Medulla oblongata (tissue), 1 donor: ENCODE measurements at regions not wholly inside any gene's neighbourhood (a gene's known extent, or its start where the extent isn't known, plus 50 kb on each side); places are given as distances from the start of the nearest gene placed in this dataset.
"Not testable (repeated sequence)": the region's sequence is repeated elsewhere in the genome, so short reads cannot be mapped to it uniquely, and the experiment has no call there.

ENCODE experiments used
- DNase-seq: peaks from one replicate; pipeline ENCODE4 v3.0.0-alpha.2; 2015; ENCODE audit errors: extremely low spot score

DNA sequence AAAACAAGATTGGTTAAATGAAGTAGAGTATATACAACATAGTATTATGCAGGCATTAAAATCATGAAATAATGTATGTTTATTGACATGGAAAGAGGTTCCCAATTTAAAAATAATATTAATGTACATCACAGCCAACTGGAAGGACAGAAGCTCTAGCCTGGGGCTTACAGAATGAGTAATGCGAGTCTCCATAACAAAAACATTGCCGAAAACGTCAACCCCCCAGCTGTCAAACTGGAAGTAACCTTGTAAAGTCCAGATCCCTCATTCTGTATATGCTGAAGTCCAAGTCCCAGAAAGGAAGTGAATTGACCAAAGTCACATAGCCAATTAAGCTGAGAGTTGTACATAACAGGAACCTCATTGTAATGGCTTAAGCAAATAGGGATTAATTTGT, 128.7 kb upstream of the ECI2 start:
- no peak for DNase-seq

DNA sequence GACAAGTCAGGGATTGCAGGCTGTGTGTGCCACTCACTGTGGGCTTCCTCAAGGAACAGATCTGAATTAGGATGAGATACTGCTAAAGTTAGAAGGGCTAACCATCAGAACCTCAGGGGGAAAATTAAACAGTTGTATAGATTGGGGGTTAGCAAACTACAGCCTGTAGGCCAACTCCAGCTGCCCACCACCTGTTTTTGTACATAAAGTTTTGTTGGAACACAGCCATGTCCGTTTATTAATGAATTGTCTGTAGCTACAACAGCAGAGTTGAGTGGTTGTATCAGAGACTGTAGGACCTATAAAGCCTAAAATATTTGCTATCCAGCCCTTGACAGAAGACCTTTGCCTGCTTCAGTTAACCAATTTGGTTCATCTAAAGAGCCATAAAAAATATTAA, 127.2 kb upstream of the ECI2 start:
- no peak for DNase-seq

DNA sequence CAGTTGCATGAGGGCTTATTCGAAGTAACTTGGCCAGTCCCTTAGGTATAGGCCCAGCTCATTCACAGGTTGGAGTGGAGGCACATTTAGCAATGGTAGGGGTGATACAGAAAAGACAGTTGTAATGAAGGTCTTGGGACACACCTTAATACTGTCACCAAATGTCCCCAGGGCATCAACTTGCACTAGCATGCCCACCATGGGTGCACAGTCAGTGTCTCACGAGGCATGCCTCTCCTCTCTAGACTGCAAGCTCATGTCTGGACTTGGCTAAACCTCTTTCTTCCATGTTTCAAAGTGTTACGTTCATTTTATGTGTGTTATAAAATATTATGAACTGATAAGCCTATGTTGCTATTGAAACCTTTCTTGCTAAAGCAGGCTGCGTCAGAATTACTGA, 124.0 kb upstream of the ECI2 start:
- no peak for DNase-seq

DNA sequence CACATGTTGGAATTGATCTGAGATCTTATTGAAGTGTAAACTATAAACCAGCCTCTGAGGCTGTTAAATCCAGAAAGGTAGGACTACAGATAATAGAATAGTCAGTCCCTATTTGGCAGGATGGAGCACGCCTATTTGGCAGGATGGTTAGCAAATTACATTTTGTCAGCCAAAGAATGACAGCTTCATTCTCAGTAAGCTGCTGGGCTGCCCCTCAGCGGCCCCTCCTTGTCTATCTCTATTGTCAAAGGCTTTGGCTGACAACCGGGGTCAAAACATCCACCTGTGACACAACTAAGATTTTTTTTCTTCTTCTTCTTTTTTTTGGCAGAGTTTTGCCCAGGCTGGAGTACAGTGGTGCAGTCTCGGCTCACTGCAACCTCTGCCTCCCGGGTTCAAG, 123.4 kb upstream of the ECI2 start:
- no peak for DNase-seq

DNA sequence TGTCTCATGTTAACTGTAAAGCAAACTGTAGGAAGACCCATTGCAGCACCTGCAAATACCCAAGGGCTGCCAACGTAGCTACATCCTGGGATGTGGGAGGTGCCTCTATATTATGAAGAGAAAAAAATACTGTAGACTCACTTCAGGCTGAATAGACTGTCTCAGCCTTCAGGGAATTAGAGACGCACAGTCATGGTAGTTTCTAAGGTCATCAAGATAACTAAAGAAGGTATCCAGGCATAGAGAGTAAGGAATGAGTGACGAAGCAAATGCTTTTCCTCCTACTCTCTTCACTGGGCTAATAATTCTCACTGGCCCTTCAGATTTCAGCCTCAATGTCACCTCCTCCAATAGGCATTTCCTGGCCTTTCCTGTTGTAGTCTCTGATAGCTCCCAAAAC, 121.6 kb upstream of the ECI2 start:
- DNase-seq = no peak

DNA sequence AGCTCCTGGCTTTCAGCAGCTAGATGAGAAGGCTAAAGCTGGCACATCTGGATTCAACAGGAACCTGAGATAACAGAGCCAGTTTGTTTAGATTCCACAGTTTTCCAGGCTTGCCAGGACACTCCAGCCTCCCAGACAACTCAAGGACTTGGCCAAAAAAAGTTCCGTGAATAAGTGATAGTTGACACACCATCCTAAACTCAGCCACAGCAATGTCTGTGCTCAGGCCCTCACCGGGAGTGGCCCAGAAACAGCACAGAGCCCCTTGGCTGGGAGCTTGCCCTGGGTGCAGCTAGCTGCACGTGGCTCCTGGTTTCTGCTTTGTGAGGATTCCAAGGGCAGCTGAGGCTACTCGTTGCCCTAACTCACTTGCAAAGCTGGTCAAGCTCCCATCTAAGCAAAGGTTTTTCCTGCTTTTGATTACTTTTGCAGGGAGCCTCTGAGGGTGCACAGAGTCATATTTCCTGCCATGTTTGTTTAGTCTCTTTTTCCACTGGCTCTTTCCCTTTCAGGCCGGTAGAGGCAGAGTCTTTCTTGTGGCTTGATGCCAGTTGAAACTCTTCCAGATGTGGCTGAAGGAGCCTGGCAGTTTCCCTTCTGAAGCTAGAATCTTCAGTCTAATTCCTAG, 118.3 kb upstream of the ECI2 start:
- peak; percentile 59 for DNase-seq

DNA sequence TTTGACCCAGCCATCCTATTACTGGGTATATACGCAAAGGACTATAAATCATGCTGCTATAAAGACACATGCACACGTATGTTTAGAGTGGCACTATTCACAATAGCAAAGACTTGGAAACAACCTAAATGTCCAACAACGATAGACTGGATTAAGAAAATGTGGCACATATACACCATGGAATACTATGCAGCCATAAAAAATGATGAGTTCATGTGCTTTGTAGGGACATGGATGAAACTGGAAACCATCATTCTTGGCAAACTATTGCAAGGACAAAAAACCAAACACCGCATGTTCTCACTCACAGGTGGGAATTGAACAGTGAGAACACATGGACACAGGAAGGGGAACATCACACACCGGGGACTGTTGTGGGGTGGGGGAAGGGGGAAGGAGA, 117.1 kb upstream of the ECI2 start:
- not testable (repeated sequence) for DNase-seq

DNA sequence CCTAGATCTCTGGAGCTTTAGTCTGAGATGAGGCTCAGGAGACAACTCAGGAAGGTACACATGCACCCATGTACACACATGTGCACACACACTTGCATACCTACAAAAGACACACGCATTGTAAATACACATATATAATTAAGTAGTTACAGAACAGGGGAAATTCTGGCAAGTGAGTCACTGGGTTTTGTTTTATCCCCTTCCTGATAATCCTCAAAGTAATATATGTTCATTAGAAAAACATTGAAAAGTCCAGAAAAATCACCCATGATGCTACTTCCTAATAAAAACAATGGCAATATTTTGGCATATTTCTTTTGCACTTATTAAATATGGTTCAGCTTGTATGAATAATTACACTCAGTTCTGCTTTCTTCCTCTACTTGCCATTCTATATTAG, 115.3 kb upstream of the ECI2 start:
- no peak for DNase-seq

DNA sequence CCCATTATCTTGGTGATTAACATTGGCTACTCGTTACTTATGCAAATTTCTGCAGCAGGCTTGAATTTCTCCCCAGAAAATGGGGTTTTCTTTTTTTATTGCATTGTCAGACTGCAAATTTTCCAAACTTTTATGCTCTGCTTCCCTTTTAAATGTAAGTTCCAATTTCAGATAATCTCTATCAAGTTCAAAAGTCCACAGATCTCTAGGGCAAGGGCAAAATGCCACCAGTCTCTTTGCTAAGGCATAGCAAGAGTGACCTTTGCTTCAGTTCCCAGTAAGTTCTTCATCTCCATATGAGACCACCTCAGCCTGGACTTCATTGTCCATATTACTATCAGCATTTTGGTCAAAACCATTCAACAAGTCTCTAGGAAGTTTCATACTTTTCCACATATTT, 108.5 kb upstream of the ECI2 start:
- not testable (repeated sequence) for DNase-seq

DNA sequence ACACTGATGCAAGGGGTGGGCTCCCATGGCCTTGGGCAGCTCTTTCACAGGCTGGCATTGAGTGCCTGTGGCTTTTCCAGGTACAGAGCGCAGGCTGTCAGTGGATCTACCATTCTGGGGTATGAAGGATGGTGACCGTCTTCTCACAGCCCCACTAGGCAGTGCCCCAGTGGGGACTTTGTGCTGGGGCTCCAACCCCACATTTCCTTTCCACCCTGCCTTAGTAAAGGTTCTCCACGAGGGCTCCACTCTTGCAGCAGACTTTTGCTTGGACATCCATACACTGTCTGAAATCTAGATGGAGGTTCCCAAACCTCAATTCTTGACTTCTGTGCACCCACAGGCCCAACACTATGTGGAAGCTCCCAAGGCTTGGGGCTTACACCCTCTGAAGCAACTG, 107.9 kb upstream of the ECI2 start:
- no peak for DNase-seq

DNA sequence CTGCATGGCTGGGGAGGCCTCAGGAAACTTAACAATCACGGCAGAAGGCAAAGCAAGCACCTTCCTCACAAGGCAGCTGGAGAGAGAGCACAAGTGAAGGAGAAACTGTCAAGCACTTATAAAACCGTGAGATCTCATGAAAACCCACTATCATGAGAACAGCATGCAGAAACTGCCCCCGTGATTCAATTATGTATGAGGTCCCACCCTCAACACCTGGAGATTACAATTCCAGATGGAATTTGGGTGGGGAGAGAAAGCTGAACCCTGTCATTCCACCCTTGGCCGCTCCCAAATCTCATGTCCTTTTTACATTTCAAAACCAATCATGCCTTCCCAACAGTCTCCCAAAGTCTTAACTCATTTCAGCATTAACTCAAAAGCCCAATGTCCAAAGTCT, 107.2 kb upstream of the ECI2 start:
- no peak for DNase-seq

DNA sequence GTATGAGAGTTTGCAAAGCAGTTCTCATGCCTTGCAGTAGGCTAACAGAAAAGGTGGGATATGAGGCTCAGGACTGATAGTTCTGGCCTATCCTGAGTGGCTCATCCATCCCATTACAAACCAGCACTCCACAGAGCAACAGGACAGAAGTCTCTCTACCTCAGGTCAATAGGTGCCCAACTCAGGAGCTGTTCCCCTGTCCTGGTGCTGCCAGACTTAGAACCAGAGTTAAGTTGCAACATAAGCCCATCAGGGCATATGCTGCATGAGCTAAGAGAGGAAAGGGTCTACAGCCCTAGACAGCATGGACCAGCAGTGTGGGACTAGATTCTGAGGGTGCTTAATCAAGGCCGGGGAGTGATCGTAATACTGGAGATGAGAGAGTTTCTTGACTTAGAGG, 104.8 kb upstream of the ECI2 start:
- no peak for DNase-seq

DNA sequence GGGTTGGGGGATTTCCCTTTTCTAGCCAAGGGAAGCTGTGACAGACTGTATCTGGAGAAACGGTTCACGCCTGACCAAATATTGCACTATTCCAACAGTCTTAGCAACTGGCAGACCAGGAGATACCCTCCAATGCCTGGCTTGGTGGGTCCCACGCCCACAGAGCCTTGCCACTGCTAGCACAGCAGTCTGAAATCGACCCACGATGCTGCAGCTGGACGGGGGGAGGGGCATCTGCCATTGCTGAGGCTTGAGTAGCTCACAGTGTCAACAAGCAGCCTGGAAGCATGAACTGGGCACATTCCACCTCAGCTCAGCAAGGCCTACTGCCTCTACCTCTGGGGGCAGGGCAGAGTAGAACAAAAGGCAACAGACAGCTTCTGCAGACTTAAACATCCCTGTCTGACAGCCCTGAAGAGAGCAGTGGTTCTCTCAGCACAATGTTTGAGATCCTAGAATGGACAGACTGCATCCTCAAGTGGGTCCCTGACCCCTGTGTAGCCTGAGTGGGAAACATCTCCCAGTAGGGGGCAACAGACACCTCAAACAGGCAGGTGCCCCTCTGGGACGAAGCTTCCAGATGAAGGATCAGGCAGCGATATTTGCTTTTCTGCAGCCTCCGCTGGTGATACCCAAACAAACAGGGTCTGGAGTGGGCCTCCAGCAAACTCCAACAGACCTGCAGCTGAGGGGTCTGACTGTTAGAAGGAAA, 89.9 kb upstream of the ECI2 start:
- DNase-seq = no peak

DNA sequence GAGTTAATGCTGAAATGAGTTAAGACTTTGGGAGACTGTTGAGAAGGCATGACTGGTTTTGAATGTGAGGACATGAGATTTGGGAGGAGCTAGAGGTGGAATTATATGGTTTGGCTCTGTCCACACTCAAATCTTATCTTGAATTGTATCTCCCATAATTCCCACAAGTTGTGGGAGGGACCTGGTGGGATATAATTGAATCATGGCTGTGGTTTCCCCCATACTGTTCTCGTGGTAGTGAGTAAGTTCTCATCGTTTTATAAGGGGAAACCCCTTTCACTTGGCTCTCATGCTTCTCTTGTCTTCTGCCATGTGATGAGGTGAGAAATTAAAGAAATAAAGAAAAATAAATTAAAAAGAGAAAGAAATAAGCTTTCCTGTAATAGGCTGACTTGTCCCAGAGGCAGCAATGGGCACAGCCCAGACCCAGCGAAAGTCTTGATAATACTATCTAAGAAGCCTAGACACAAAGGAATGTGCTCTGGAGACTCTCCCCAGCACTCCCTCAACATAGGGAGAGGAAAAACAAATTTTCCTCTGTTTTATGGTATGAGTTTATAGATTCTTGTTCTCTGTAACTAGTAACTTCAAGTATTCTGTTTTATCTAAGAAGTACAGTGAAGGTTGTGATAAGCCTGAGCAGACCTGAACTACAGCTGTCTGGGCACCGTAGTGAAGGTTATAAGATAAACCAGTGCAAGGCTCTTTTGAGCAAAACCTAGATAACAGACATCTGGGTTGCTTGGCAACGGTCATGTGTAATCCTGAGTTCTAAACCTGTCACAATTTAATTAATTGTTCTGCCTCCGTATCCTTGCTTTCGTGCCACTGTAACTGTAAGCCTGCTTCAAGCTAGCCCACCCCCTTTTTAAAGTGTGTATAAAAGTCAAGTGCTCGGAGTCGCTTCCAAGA, 88.9 kb upstream of the ECI2 start:
- DNase-seq = no peak

DNA sequence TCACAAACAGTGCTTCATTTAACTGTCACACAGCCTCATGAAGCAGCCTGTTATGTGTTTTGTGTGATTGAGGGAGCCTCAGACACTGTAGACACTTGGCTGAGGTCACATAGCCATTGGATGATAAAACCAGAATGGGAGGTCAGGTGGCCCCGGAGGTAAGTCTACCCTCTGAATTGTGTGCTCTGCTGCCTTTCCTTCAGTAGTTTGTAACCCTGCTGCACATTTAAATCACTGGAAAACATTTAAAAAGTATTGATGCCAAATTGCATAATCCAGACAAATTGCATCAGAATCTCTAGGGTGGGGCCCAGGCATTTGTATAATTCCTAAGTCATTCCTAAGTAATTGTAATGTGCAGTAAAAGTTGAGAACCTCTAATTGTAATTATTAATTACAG, 85.2 kb upstream of the ECI2 start:
- DNase-seq = no peak

DNA sequence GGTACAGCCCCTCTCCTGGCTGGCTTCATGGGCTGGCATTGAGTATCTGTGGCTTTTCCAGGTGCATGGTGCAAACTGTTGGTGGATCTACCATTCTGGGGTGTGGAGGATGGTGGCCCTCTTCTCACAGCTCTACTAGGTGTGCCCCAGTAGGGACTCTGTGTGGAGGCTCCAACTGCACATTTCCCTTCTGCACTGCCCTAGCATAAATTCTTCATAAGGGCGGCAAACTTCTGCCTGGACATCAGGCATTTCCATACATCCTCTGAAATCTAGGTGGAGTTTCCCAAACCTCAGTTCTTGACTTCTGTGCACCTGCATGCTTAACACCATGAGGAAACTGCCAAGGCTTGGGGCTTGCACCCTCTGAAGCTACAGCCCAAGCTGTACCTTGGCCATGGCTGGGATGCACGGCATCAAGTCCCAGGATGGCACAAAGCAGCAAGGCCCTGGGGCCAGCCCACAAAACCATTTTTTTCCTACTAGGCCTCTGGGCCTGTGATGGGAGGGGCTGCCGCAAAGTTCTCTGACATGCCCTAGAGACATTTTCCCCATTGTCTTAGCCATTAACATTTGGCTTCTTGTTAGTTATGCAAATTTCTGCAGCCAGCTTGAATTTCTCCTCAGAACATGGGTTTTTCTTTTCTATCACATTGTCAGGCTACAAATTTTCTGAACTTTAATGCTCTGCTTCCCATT, 83.4 kb upstream of the ECI2 start:
- DNase-seq = not testable (repeated sequence)

DNA sequence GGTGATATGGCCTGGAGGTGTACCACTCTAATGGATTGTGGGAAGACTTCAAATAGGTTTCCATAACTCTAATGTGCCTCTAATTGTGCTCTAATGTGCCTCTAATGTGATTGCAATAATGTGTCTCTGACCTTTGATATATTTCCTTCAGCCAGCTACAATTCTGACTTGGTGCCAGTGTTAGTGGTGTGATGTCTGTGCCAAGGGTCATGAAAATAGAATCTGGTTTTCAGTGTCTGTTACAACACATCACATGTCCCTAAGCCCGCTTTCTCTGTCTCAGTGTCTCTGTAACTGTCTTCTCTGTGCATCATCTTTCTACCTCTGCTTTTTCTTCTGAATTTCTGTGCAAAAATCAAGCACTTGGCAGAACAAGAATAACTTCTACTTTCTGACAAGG, 77.2 kb upstream of the ECI2 start:
- DNase-seq = no peak

DNA sequence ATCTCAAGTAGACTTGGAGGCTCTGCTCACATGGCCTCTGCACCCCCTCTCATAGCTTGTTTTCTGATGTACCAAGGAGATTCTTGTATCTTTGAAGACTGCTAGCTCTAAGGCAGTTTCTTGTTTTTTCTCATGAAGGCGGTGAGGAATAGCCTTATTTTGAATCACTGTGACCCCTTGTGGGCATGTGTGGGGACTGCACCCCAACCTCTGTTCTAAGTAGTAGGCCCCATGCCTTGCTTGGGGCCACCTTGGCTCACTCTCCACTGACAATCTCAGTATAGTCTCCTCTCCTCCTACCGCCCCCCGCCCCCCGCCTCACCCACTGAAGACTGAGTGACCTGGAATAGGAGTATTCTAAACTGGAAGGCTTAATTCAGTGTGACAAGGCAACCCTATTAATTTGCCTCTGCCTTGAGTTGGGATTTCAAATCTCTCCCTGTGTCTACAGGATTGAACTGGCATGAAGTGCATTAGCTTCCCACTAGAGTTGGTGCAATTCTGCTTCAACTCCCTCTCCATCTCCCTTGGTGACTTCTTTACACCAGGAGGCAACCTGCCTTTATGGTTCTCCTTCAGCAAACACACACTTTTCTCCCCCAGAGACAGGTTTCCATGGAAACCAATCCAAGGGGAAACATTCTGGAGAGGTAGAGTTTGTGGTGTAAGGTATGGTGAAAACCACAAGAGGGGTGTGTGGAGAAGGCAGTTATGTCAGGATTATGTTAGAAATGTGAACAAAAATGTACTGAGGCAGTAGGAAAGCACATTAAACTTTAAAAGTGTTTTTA, 75.4 kb upstream of the ECI2 start:
- peak; percentile 64 for DNase-seq

DNA sequence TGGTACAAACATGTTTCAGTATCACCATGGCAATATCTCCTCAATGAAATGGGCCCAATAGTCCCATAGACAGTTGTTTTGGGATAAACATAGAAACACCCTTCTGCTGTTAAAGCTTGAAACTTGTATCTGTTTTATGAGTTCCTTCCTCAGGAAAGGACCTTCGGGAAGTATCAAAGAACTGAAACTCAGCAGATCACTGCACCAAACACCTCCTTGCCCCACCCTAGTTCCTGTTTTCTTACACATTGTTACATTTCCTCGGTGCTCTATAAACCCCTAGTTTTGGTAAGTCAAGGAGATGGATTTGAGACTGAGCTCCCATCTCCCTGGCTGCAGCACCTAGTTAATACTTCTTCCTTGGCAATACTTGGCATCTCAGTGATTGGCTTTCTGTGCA, 73.8 kb upstream of the ECI2 start:
- no peak for DNase-seq

DNA sequence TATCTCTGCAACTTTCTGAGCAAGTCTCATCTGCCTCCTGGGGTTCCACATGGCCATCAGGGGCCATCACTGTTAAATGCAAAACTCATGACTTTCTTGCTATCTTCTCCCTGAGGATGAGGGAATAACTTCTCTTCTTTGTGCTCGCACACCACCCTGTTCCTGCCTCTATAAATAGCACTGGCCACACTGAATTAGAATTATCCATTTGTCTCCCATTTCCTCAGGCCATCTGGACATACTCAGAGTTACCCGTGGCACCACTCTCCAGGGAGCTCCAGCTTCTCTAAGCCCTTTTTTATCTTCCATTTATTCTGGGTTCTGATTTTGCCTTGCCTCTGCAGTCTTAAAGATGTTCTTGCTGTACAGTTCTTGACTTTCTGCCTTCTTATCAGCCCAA, 72.8 kb upstream of the ECI2 start:
- no peak for DNase-seq

DNA sequence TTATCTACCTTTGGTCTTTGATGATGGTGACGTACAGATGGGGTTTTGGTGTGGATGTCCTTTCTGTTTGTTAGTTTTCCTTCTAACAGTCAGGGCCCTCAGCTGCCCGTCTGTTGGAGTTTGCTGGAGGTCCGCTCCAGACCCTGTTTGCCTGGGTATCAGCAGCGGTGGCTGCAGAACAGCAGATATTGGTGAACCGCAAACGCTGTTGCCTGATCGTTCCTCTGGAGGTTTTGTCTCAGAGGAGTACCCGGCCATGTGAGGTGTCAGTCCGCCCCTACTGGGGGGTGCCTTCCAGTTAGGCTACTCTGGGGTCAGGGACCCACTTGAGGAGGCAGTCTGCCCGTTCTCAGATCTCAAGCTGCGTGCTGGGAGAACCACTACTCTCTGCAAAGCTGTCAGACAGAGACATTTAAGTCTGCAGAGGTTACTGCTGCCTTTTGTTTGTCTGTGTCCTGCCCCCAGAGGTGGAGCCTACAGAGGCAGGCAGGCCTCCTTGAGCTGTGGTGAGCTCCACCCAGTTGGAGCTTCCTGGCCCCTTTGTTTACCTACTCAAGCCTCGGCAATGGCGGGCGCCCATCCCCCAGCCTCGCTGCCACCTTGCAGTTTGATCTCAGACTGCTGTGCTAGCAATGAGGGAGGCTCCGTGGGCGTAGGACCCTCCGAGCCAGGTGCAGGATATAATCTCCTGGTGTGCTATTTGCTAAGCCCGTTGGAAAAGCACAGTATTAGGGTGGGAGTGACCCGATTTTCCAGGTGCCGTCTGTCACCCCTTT, 68.5 kb upstream of the ECI2 start:
- DNase-seq = not testable (repeated sequence)
